GM12878 (cell line): ENCODE measurements at regions not wholly inside any gene's neighbourhood (a gene's known extent, or its start where the extent isn't known, plus 50 kb on each side); places are given as distances from the start of the nearest gene placed in this dataset.

Source experiments
- ATAC-seq: fragments of 200-7000 bp; cut with Tn5 transposase; 3 replicates; pipeline ENCODE4 v1.9.1; 2020; ENCODE audit warnings: mild to moderate bottlenecking, moderate library complexity
- BruUV-seq: library from RNA; stranded (reverse); fragments of 400-500 nt; replicated peaks from 2 replicates; lab custom pipeline; 2021; lab: Mats Ljungman, UMichigan
- CTCF ChIA-PET: fragments of 300-600 bp; sonication (Branson Sonifier 250); formaldehyde crosslinking; extraction: SDS; loops from one replicate; lab custom pipeline; 2021; ENCODE audit warnings: inconsistent platforms; lab: Yijun Ruan, JAX
- POLR2A ChIA-PET: fragments of 350-600 bp; formaldehyde crosslinking; extraction: SDS; loops from one replicate; lab custom pipeline; 2021; ENCODE audit warnings: inconsistent platforms; lab: Charles Lee
- RAD21 ChIA-PET: fragments of 300-600 bp; sonication (Branson Sonifier 250); formaldehyde crosslinking; loops from one replicate; lab custom pipeline; 2023; ENCODE audit warnings: antibody characterized with exemption; ENCODE audit not compliant: unreplicated experiment; lab: Charles Lee
- SMC1A ChIA-PET: fragments of 300-600 bp; sonication (Branson Sonifier 250); formaldehyde crosslinking; loops from one replicate; lab custom pipeline; 2023; ENCODE audit not compliant: unreplicated experiment, uncharacterized antibody; lab: Charles Lee
- DNase-seq: peaks from one replicate; pipeline ENCODE4 v3.0.0-alpha.2; 2011; ENCODE audit warnings: low read depth, low spot score
- FAIRE-seq: peaks from 3 replicates; lab custom pipeline; 2011; peaks lifted over from hg19 to GRCh38; lab: Jason Lieb, UNC
- H2AFZ ChIP-seq: 2 replicates; pipeline ENCODE4 v1.6.0; 2011; ENCODE audit warnings: low read depth, low read length, control low read depth; ENCODE audit not compliant: control insufficient read depth
- H3K27ac ChIP-seq: 2 replicates; pipeline ENCODE4 v1.5.1; 2011; ENCODE audit warnings: control low read depth; ENCODE audit not compliant: control insufficient read depth, insufficient read depth
- H3K27me3 ChIP-seq, 2 experiments: replicated peaks in 1 of 2; 2 replicates each; pipeline versions ENCODE4 v1.6.0 to v1.6.1; 2011; ENCODE audit warnings: low read length in 1 of 2; ENCODE audit not compliant: control insufficient read depth in 2 of 2, insufficient read depth in 2 of 2
- H3K36me3 ChIP-seq, 2 experiments: 2 replicates each; pipeline ENCODE4 v1.5.1; 2011; ENCODE audit warnings: low read length in 1 of 2; ENCODE audit not compliant: control insufficient read depth in 2 of 2, insufficient read depth in 2 of 2
- H3K4me1 ChIP-seq: 2 replicates; pipeline ENCODE4 v1.6.1; 2011; ENCODE audit warnings: mild to moderate bottlenecking, low read length, moderate library complexity, mixed read lengths; ENCODE audit not compliant: control insufficient read depth, insufficient read depth
- H3K4me2 ChIP-seq: 2 replicates; pipeline ENCODE4 v1.6.0; 2011; ENCODE audit warnings: control low read depth; ENCODE audit not compliant: control insufficient read depth, insufficient read depth
- H3K4me3 ChIP-seq: fragments of 200-600 bp; sonication (generic); 2 replicates; pipeline ENCODE4 v1.5.1; 2016
- H3K79me2 ChIP-seq: 2 replicates; pipeline ENCODE4 v1.6.0; 2011; ENCODE audit warnings: low read length; ENCODE audit not compliant: control insufficient read depth, insufficient read depth
- H3K9ac ChIP-seq: 2 replicates; pipeline ENCODE4 v1.8.0; 2011; ENCODE audit warnings: low read length, control low read depth, mixed read lengths; ENCODE audit not compliant: control insufficient read depth, insufficient read depth
- H3K9me3 ChIP-seq: replicated peaks from 3 replicates; pipeline ENCODE4 v1.5.1; 2011; ENCODE audit warnings: mild to moderate bottlenecking, low read length; ENCODE audit not compliant: control insufficient read depth, insufficient read depth
- H4K20me1 ChIP-seq: 2 replicates; pipeline ENCODE4 v1.6.0; 2011; ENCODE audit not compliant: control insufficient read depth, insufficient read depth
- CREB1 ChIP-seq: IDR thresholded peaks from 2 replicates; pipeline ENCODE4 v1.6.1; 2012; ENCODE audit warnings: low read depth, mild to moderate bottlenecking, inconsistent platforms
- E2F8 ChIP-seq: fragments of 450-650 bp; IDR thresholded peaks from 2 replicates; pipeline ENCODE4 v1.6.1; 2018; ENCODE audit warnings: mild to moderate bottlenecking, low read depth, moderate library complexity; ENCODE audit not compliant: partially characterized antibody
- HDAC6 ChIP-seq: fragments of 200-600 bp; sonication (generic); IDR thresholded peaks from one replicate; pipeline ENCODE4 v1.8.0; 2017; ENCODE audit warnings: antibody characterized with exemption; ENCODE audit not compliant: unreplicated experiment
- MEF2A ChIP-seq: IDR thresholded peaks from 2 replicates; pipeline ENCODE4 v1.6.1; 2011; ENCODE audit warnings: low read depth, mild to moderate bottlenecking, low read length, moderate library complexity; ENCODE audit not compliant: insufficient read depth
- NR2C1 ChIP-seq: fragments of 450-650 bp; IDR thresholded peaks from 2 replicates; pipeline ENCODE4 v1.6.1; 2017; ENCODE audit warnings: antibody characterized with exemption, mild to moderate bottlenecking, moderate library complexity
- NR2F1 ChIP-seq: fragments of 450-650 bp; conservative IDR thresholded peaks from 2 replicates; pipeline ENCODE4 v1.6.1; 2017; ENCODE audit warnings: mild to moderate bottlenecking
- RELB ChIP-seq: fragments of 450-650 bp; IDR thresholded peaks from 2 replicates; pipeline ENCODE4 v1.6.1; 2017; ENCODE audit warnings: low read depth, mild to moderate bottlenecking, moderate library complexity
- SP1 ChIP-seq: IDR thresholded peaks from one replicate; pipeline ENCODE4 v1.6.1; 2011; ENCODE audit warnings: low read depth, low read length
- SREBF2 ChIP-seq: IDR thresholded peaks from 2 replicates; pipeline ENCODE4 v1.6.1; 2012; ENCODE audit warnings: mild to moderate bottlenecking, low read length
- TCF3 ChIP-seq: IDR thresholded peaks from 2 replicates; pipeline ENCODE4 v1.6.1; 2012; ENCODE audit warnings: low read depth, mild to moderate bottlenecking, low read length, borderline replicate concordance; ENCODE audit not compliant: insufficient read depth
- ZBTB11 ChIP-seq: fragments of 450-650 bp; formaldehyde crosslinking; IDR thresholded peaks from 2 replicates; pipeline ENCODE4 v1.5.0; 2022; ENCODE audit warnings: mild to moderate bottlenecking, missing genetic modification characterization
- ZBTB40 ChIP-seq: fragments of 450-650 bp; IDR thresholded peaks from 2 replicates; pipeline ENCODE4 v1.6.1; 2016; ENCODE audit warnings: mild to moderate bottlenecking, moderate library complexity, borderline replicate concordance
- ZNF384 ChIP-seq: IDR thresholded peaks from 2 replicates; pipeline ENCODE4 v1.6.1; 2012; ENCODE audit warnings: low read depth, mild to moderate bottlenecking, low read length, improper control_type of control experiment, borderline replicate concordance
- WGBS: methylation state at CpG from one replicate; pipeline ENCODE4 v1.1.6; 2016; ENCODE audit warnings: low lambda C conversion rate; ENCODE audit not compliant: insufficient replicate concordance, insufficient coverage; ENCODE audit errors: missing lambda C conversion rate; 5-methylcytosine and 5-hydroxymethylcytosine counted together
- in situ Hi-C: fragments of 300-500 bp; cut with MboI; formaldehyde crosslinking; loops from 9 replicates; pipeline ENCODE4 v1.14.3; 2018; ENCODE audit warnings: mixed read lengths
- intact Hi-C: fragments of 100-400 bp; cut with micrococcal nuclease; formaldehyde crosslinking; loops from one replicate; pipeline ENCODE4 v1.14.2; 2022; ENCODE audit not compliant: unreplicated experiment

- H3K27me3 ChIP-seq: no peaks in the 10 kb centered on the region
- DNase-seq (no peak), ATAC-seq (no peak), FAIRE-seq (no peak)
- H3K27ac ChIP-seq: no peak overlapping the region
- no peaks in the 10 kb centered on the region for H3K4me1 ChIP-seq
- no peaks in the 10 kb centered on the region for H3K79me2 ChIP-seq
- ChIA-PET SMC1A (no interaction called here), POLR2A (no interaction called here), RAD21 (no interaction called here), CTCF (no interaction called here)
- no peak overlapping the region for H3K4me3 ChIP-seq
- WGBS: 0% methylated on average over 1 of the region's 1 CpG
- no peaks in the 10 kb centered on the region for H4K20me1 ChIP-seq
- no peaks in the 10 kb centered on the region for H3K36me3 ChIP-seq
- H3K9ac ChIP-seq: no peak overlapping the region
- no peak overlapping the region for H2AFZ ChIP-seq
- in situ Hi-C loops: no loop called here
- no peaks in the 10 kb centered on the region for H3K9me3 ChIP-seq
- intact Hi-C loops: no loop called here
- no TSS peak for BruUV-seq
- no peak overlapping the region for H3K4me2 ChIP-seq
- TF ChIP-seq RELB: no peak
- no peak for TF ChIP-seq NR2C1
- no peak for TF ChIP-seq NR2F1
- no peak for TF ChIP-seq HDAC6
- no peak for TF ChIP-seq CREB1
- TF ChIP-seq TCF3: no peak
- TF ChIP-seq ZBTB40: no peak
- no peak for TF ChIP-seq ZNF384
- TF ChIP-seq MEF2A: no peak
- TF ChIP-seq ZBTB11 (CRISPR knock-in tag): no peak
- TF ChIP-seq SP1: no peak
- TF ChIP-seq E2F8: no peak
- no peak for TF ChIP-seq SREBF2
These were observed 789.2 kb downstream of the KLHL13 start for GRCh38 chrX:117327373-117327772.
